ENCODE measurements at regions not wholly inside any gene's neighbourhood (a gene's known extent, or its start where the extent isn't known, plus 50 kb on each side); places are given as distances from the start of the nearest gene placed in this dataset.

DNA sequence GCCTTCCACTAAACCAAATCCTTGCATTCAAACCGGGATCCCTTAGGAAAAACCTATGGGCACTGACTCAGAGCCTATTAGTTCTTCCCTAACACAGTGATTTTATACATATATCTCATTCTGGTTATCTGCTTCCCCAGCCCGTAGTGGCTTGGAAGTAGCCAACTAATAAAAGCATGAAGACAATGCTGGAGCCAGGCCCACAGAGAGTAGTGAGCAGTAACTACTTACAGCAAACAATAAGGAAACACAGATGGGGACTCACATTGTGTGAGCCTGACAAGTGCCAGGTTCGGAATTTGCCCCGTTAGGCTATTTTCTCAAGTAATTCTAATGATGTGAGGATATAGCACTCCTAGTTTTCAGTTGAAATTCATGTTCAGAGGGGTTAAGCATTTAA is 83.3 kb upstream of the OR5AK2 start (continued):
- TF ChIP-seq STAT1 (IDR thresholded peaks at IDR 0.05; ENCODE audit: unreplicated experiment) (no peak), ZNF114 (CRISPR knock-in tag; IDR thresholded peaks at IDR 0.05) (no peak)

GRCh38 chr11:56898856-56899255 is 89.9 kb upstream of the OR5AK2 start:
- DNase-seq (ENCODE audit: low spot score): no peak
- Mint-ChIP-seq H3K27ac (no peak overlapping the region), H3K27me3 (ENCODE audit: insufficient read depth, low read depth, poor library complexity) (no peaks in the 10 kb centered on the region), H3K9me3 (no peaks in the 10 kb centered on the region), H3K36me3 (ENCODE audit: low read depth) (no peaks in the 10 kb centered on the region), H3K4me3 (no peak overlapping the region), H3K4me1 (peaks cover 4% of the 10 kb centered on the region; the same call in 1 of the 3 replicates)
- Histone ChIP-seq H3K27me3 (ENCODE audit: insufficient read depth) (no peaks in the 10 kb centered on the region), H3K9me2 (ENCODE audit: insufficient read depth) (peaks cover 6% of the 10 kb centered on the region; the same call in 1 of the 2 replicates), H4K20me1 (replicated peaks; ENCODE audit: insufficient read depth) (no peaks in the 10 kb centered on the region), H3K27ac (ENCODE audit: low read depth) (no peak overlapping the region), H2AFZ (no peak overlapping the region), H3K4me3 (no peak overlapping the region), H3F3A (replicated peaks; ENCODE audit: low read depth) (no peaks in the 10 kb centered on the region), H3K4me2 (no peak overlapping the region), H3K36me3 (ENCODE audit: insufficient read depth) (no peaks in the 10 kb centered on the region), H3K79me2 (replicated peaks; ENCODE audit: insufficient read depth) (no peaks in the 10 kb centered on the region), H3K4me1 (ENCODE audit: insufficient read depth) (no peaks in the 10 kb centered on the region)
- no peak for TF ChIP-seq NANOG (IDR thresholded peaks at IDR 0.05; ENCODE audit: borderline replicate concordance)
- no peak for TF ChIP-seq POLR2AphosphoS5 (IDR thresholded peaks at IDR 0.05; ENCODE audit: low read depth)
- TF ChIP-seq JUNB (IDR thresholded peaks at IDR 0.05; ENCODE audit: unreplicated experiment): no peak
- no peak for TF ChIP-seq ZNF114 (CRISPR knock-in tag; IDR thresholded peaks at IDR 0.05)
- no peak for TF ChIP-seq EZH2 (IDR thresholded peaks at IDR 0.05; ENCODE audit: low read depth, unreplicated experiment)
- TF ChIP-seq CREB1 (CRISPR knock-in tag; IDR thresholded peaks at IDR 0.05; ENCODE audit: low read depth): no peak
- no peak for TF ChIP-seq STAT1 (IDR thresholded peaks at IDR 0.05; ENCODE audit: unreplicated experiment)
- TF ChIP-seq, protein P1, sequence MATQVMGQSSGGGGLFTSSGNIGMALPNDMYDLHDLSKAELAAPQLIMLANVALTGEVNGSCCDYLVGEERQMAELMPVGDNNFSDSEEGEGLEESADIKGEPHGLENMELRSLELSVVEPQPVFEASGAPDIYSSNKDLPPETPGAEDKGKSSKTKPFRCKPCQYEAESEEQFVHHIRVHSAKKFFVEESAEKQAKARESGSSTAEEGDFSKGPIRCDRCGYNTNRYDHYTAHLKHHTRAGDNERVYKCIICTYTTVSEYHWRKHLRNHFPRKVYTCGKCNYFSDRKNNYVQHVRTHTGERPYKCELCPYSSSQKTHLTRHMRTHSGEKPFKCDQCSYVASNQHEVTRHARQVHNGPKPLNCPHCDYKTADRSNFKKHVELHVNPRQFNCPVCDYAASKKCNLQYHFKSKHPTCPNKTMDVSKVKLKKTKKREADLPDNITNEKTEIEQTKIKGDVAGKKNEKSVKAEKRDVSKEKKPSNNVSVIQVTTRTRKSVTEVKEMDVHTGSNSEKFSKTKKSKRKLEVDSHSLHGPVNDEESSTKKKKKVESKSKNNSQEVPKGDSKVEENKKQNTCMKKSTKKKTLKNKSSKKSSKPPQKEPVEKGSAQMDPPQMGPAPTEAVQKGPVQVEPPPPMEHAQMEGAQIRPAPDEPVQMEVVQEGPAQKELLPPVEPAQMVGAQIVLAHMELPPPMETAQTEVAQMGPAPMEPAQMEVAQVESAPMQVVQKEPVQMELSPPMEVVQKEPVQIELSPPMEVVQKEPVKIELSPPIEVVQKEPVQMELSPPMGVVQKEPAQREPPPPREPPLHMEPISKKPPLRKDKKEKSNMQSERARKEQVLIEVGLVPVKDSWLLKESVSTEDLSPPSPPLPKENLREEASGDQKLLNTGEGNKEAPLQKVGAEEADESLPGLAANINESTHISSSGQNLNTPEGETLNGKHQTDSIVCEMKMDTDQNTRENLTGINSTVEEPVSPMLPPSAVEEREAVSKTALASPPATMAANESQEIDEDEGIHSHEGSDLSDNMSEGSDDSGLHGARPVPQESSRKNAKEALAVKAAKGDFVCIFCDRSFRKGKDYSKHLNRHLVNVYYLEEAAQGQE (IDR thresholded peaks at IDR 0.05; ENCODE audit: unreplicated experiment): no peak
- TF ChIP-seq EZH2phosphoT487 (IDR thresholded peaks at IDR 0.05; ENCODE audit: unreplicated experiment): no peak
- TF ChIP-seq, protein P2, sequence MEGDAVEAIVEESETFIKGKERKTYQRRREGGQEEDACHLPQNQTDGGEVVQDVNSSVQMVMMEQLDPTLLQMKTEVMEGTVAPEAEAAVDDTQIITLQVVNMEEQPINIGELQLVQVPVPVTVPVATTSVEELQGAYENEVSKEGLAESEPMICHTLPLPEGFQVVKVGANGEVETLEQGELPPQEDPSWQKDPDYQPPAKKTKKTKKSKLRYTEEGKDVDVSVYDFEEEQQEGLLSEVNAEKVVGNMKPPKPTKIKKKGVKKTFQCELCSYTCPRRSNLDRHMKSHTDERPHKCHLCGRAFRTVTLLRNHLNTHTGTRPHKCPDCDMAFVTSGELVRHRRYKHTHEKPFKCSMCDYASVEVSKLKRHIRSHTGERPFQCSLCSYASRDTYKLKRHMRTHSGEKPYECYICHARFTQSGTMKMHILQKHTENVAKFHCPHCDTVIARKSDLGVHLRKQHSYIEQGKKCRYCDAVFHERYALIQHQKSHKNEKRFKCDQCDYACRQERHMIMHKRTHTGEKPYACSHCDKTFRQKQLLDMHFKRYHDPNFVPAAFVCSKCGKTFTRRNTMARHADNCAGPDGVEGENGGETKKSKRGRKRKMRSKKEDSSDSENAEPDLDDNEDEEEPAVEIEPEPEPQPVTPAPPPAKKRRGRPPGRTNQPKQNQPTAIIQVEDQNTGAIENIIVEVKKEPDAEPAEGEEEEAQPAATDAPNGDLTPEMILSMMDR (conservative IDR thresholded peaks at IDR 0.05; ENCODE audit: low read depth in 2 of 2): no peak
- TF ChIP-seq, protein P3, sequence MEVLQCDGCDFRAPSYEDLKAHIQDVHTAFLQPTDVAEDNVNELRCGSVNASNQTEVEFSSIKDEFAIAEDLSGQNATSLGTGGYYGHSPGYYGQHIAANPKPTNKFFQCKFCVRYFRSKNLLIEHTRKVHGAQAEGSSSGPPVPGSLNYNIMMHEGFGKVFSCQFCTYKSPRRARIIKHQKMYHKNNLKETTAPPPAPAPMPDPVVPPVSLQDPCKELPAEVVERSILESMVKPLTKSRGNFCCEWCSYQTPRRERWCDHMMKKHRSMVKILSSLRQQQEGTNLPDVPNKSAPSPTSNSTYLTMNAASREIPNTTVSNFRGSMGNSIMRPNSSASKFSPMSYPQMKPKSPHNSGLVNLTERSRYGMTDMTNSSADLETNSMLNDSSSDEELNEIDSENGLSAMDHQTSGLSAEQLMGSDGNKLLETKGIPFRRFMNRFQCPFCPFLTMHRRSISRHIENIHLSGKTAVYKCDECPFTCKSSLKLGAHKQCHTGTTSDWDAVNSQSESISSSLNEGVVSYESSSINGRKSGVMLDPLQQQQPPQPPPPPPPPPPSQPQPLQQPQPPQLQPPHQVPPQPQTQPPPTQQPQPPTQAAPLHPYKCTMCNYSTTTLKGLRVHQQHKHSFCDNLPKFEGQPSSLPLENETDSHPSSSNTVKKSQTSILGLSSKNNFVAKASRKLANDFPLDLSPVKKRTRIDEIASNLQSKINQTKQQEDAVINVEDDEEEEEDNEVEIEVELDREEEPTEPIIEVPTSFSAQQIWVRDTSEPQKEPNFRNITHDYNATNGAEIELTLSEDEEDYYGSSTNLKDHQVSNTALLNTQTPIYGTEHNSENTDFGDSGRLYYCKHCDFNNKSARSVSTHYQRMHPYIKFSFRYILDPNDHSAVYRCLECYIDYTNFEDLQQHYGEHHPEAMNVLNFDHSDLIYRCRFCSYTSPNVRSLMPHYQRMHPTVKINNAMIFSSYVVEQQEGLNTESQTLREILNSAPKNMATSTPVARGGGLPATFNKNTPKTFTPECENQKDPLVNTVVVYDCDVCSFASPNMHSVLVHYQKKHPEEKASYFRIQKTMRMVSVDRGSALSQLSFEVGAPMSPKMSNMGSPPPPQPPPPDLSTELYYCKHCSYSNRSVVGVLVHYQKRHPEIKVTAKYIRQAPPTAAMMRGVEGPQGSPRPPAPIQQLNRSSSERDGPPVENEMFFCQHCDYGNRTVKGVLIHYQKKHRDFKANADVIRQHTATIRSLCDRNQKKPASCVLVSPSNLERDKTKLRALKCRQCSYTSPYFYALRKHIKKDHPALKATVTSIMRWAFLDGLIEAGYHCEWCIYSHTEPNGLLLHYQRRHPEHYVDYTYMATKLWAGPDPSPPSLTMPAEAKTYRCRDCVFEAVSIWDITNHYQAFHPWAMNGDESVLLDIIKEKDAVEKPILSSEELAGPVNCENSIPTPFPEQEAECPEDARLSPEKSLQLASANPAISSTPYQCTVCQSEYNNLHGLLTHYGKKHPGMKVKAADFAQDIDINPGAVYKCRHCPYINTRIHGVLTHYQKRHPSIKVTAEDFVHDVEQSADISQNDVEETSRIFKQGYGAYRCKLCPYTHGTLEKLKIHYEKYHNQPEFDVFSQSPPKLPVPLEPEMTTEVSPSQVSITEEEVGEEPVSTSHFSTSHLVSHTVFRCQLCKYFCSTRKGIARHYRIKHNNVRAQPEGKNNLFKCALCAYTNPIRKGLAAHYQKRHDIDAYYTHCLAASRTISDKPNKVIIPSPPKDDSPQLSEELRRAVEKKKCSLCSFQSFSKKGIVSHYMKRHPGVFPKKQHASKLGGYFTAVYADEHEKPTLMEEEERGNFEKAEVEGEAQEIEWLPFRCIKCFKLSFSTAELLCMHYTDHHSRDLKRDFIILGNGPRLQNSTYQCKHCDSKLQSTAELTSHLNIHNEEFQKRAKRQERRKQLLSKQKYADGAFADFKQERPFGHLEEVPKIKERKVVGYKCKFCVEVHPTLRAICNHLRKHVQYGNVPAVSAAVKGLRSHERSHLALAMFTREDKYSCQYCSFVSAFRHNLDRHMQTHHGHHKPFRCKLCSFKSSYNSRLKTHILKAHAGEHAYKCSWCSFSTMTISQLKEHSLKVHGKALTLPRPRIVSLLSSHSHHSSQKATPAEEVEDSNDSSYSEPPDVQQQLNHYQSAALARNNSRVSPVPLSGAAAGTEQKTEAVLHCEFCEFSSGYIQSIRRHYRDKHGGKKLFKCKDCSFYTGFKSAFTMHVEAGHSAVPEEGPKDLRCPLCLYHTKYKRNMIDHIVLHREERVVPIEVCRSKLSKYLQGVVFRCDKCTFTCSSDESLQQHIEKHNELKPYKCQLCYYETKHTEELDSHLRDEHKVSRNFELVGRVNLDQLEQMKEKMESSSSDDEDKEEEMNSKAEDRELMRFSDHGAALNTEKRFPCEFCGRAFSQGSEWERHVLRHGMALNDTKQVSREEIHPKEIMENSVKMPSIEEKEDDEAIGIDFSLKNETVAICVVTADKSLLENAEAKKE (CRISPR knock-in tag; IDR thresholded peaks at IDR 0.05): no peak
- no peak for TF ChIP-seq ZNF331 (CRISPR knock-in tag; IDR thresholded peaks at IDR 0.05; ENCODE audit: low read depth)
- TF ChIP-seq, protein P4, sequence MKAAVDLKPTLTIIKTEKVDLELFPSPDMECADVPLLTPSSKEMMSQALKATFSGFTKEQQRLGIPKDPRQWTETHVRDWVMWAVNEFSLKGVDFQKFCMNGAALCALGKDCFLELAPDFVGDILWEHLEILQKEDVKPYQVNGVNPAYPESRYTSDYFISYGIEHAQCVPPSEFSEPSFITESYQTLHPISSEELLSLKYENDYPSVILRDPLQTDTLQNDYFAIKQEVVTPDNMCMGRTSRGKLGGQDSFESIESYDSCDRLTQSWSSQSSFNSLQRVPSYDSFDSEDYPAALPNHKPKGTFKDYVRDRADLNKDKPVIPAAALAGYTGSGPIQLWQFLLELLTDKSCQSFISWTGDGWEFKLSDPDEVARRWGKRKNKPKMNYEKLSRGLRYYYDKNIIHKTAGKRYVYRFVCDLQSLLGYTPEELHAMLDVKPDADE (IDR thresholded peaks at IDR 0.05): no peak
- no peak for ATAC-seq

Measured in GM23338 (cell line).